ENCODE measurements at regions not wholly inside any gene's neighbourhood (a gene's known extent, or its start where the extent isn't known, plus 50 kb on each side); places are given as distances from the start of the nearest gene placed in this dataset.

DNA sequence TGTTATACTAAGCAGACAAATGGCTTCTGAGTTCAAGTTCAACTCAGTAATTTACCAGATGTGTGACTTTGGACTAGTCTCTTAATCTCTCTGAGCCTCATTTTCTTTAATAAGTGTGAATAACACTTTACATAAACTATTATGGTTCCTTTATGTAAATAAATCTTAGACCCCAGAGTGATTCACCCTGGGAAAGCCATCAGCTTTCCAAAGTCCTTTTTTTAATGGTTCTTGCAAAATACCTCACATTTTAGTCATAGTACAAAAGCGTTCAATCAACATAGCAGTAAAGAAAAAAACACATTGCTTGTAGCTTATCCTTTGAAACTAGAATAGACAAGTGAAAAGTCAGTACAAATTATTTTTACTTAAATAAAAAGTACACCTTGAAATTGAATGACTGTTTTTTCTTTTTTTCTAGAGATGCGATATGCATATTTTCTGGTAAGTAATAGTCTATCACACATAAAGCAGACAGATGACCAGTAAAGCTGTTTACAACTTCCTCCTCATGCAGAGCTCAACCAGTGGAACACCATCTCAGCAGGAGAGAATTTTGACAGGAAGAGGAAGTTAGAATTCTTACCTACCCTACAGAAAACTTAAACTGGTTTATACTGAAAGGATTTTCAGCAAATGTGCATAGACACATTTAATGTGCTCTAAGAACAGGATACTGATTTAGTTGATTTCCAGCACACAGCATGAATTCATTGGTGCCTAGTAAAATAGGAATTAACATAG, 123.0 kb upstream of the AGBL1 start:
- Mint-ChIP-seq H3K27ac (no peak overlapping the region), H3K27me3 (peaks cover 1 to 32% (median 9%) of the 10 kb centered on the region in 5 donors), H3K9me3 (peaks cover 0 to 4% (median 0%) of the 10 kb centered on the region in 9 donors), H3K4me3 (no peak overlapping the region), H3K36me3 (no peaks in the 10 kb centered on the region), H3K4me1 (no peaks in the 10 kb centered on the region)
- ATAC-seq, result no peak
- POLR2A ChIA-PET, result no interaction called here
- DNase-seq, result no peak

GRCh38 chr15:85959611-85960010, 120.1 kb upstream of the AGBL1 start:
- Mint-ChIP-seq H3K4me3 (no peak overlapping the region), H3K27me3 (peaks cover 1 to 17% (median 7%) of the 10 kb centered on the region in 5 donors), H3K9me3 (peaks cover 0 to 4% (median 0%) of the 10 kb centered on the region in 9 donors), H3K4me1 (no peaks in the 10 kb centered on the region), H3K36me3 (no peaks in the 10 kb centered on the region), H3K27ac (no peak overlapping the region)
- DNase-seq (no peak), ATAC-seq (no peak)
- POLR2A ChIA-PET, result no interaction called here

- Mint-ChIP-seq H3K36me3 (no peaks in the 10 kb centered on the region), H3K4me3 (no peak overlapping the region), H3K27ac (no peak overlapping the region), H3K9me3 (peaks cover 0 to 4% (median 0%) of the 10 kb centered on the region in 9 donors), H3K27me3 (peaks cover 1 to 14% (median 3%) of the 10 kb centered on the region in 5 donors), H3K4me1 (no peaks in the 10 kb centered on the region)
- DNase-seq (no peak), ATAC-seq (no peak)
- POLR2A ChIA-PET, result no interaction called here
These were observed 119.3 kb upstream of the AGBL1 start for GRCh38 chr15:85960381-85960780.

DNA sequence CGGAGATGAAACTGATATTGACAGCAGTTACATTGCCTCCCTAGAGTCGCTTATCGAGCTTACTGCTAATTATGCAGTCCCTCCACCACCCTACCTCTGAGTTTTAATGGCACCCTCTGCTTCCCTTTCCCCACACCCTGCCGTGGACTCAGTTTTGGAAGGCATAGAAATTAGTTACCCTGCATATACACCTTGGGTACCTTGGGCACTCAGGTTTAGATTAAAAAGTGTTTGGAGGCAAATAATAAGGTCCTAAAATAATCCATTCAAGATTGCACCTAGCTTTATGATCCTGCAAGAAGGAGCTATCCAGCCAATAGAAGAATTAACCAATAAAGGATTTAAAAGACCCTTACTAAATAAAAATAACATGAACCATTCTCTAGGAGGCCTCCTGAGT, 117.8 kb upstream of the AGBL1 start:
- peaks cover 4 to 20% (median 6%) of the 10 kb centered on the region in 5 donors for H3K27me3 Mint-ChIP-seq
- ATAC-seq (no peak), DNase-seq (no peak)
- no peaks in the 10 kb centered on the region for H3K4me1 Mint-ChIP-seq
- H3K27ac Mint-ChIP-seq, result no peak overlapping the region
- POLR2A ChIA-PET, result no interaction called here
- H3K36me3 Mint-ChIP-seq, result no peaks in the 10 kb centered on the region
- peaks cover 0 to 4% (median 0%) of the 10 kb centered on the region in 9 donors for H3K9me3 Mint-ChIP-seq
- no peak overlapping the region for H3K4me3 Mint-ChIP-seq

GRCh38 chr15:85963262-85963760, 116.4 kb upstream of the AGBL1 start:
- no peaks in the 10 kb centered on the region for H3K36me3 Mint-ChIP-seq

DNA sequence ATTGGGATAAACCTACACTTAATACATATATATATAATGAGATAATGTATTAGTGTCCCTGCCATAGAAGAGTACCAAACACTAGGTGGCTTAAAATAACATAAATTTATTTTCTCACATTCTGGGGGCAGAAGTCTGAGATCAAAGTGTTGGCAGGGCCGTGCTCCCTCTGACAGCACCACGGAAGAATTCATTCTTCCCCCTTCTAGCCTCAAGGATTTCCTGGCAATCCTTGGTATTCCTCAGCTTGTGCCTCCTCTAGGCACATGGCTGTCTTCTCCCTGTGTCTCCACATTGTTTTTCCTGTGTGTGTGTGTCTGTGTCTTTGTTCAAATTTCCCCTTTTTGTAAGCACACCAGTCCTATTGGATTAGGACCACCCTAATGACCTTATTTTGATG, 115.2 kb upstream of the AGBL1 start:
- DNase-seq, result no peak
- H3K36me3 Mint-ChIP-seq, result no peaks in the 10 kb centered on the region
- POLR2A ChIA-PET, result no interaction called here
- H3K9me3 Mint-ChIP-seq, result peaks cover 0 to 4% (median 0%) of the 10 kb centered on the region in 9 donors
- H3K4me1 Mint-ChIP-seq, result no peaks in the 10 kb centered on the region
- H3K4me3 Mint-ChIP-seq, result no peak overlapping the region
- H3K27ac Mint-ChIP-seq, result no peak overlapping the region
- peaks cover 3 to 19% (median 6%) of the 10 kb centered on the region in 5 donors for H3K27me3 Mint-ChIP-seq
- ATAC-seq, result no peak

More at GRCh38 chr15:85963262-85963760, 116.4 kb upstream of the AGBL1 start:
- H3K27me3 Mint-ChIP-seq, result peaks cover 4 to 20% (median 6%) of the 10 kb centered on the region in 5 donors
- H3K27ac Mint-ChIP-seq, result no peak overlapping the region
- ATAC-seq (no peak), DNase-seq (no peak)
- H3K4me1 Mint-ChIP-seq, result no peaks in the 10 kb centered on the region
- peaks cover 0 to 4% (median 0%) of the 10 kb centered on the region in 9 donors for H3K9me3 Mint-ChIP-seq
- POLR2A ChIA-PET, result no interaction called here
- H3K4me3 Mint-ChIP-seq, result no peak overlapping the region

DNA sequence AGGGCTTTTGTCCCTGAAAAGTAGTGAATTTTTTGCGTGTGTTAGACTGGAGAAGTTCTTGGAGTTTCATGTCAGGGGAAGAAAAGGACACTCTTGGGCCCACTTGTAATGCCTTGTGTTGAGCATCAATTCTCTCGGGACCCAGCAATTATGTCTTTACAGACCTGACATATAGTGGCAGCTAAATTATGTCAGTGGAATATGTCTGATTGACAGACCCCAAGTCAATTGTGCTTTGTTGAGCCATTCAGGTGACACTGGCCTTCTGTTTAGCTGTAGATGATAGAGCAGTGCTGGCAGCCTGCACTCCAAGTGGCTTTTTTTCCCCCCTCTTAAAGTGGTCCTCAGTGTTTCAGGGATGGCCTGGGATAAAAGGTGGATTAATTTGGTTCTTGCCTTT, 112.1 kb upstream of the AGBL1 start:
- peaks cover 0 to 2% (median 0%) of the 10 kb centered on the region in 3 donors for H3K36me3 Mint-ChIP-seq
- H3K4me3 Mint-ChIP-seq, result no peak overlapping the region
- no peaks in the 10 kb centered on the region for H3K4me1 Mint-ChIP-seq
- H3K9me3 Mint-ChIP-seq, result peaks cover 0 to 4% (median 0%) of the 10 kb centered on the region in 9 donors
- peak overlapping the region in 1 of 10 donors; percentile 25 for H3K27ac Mint-ChIP-seq
- no peak for ATAC-seq
- POLR2A ChIA-PET, result no interaction called here
- no peak for DNase-seq
- peaks cover 3 to 18% (median 7%) of the 10 kb centered on the region in 5 donors for H3K27me3 Mint-ChIP-seq

- H3K27me3 Mint-ChIP-seq, result peaks cover 0 to 30% (median 18%) of the 10 kb centered on the region in 5 donors
- peaks cover 0 to 13% (median 0%) of the 10 kb centered on the region in 9 donors for H3K9me3 Mint-ChIP-seq
- H3K4me1 Mint-ChIP-seq, result no peaks in the 10 kb centered on the region
- no peak overlapping the region for H3K4me3 Mint-ChIP-seq
- DNase-seq, result no peak
- no peak overlapping the region for H3K27ac Mint-ChIP-seq
- no peak for ATAC-seq
- H3K36me3 Mint-ChIP-seq, result peaks cover 0 to 2% (median 0%) of the 10 kb centered on the region in 3 donors
- POLR2A ChIA-PET, result no interaction called here
These were observed 106.7 kb upstream of the AGBL1 start for GRCh38 chr15:85972805-85973540.

GRCh38 chr15:85973584-85974347, 105.9 kb upstream of the AGBL1 start:
- peaks cover 0 to 13% (median 0%) of the 10 kb centered on the region in 9 donors for H3K9me3 Mint-ChIP-seq
- no peak for ATAC-seq
- no peak overlapping the region for H3K27ac Mint-ChIP-seq
- POLR2A ChIA-PET, result no interaction called here
- H3K4me3 Mint-ChIP-seq, result no peak overlapping the region
- no peak for DNase-seq
- H3K4me1 Mint-ChIP-seq, result no peaks in the 10 kb centered on the region
- peaks cover 0 to 32% (median 20%) of the 10 kb centered on the region in 5 donors for H3K27me3 Mint-ChIP-seq
- peaks cover 0 to 2% (median 0%) of the 10 kb centered on the region in 3 donors for H3K36me3 Mint-ChIP-seq

DNA sequence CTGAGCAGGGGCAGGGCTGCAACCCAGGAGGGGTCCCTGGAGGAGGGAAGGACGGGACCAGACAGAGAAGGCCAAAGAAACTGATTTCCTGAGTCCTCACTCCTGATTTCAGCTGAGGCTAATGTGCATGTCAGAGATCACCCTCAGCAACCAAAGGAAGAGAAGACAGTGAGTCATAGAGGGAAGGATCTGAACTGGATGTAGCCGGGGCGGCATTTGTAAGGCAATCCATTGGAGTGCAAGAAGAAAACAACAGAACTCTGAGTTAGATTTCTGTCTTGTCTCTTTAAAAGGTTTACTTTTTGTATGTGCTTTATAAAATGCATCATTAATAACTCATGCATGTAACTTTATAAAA, 105.3 kb upstream of the AGBL1 start:
- no peak overlapping the region for H3K4me3 Mint-ChIP-seq
- H3K4me1 Mint-ChIP-seq, result no peaks in the 10 kb centered on the region
- DNase-seq (no peak), ATAC-seq (no peak)
- peaks cover 4 to 37% (median 22%) of the 10 kb centered on the region in 5 donors for H3K27me3 Mint-ChIP-seq
- H3K27ac Mint-ChIP-seq, result no peak overlapping the region
- peaks cover 0 to 13% (median 0%) of the 10 kb centered on the region in 9 donors for H3K9me3 Mint-ChIP-seq
- H3K36me3 Mint-ChIP-seq, result peaks cover 0 to 2% (median 0%) of the 10 kb centered on the region in 3 donors
- POLR2A ChIA-PET, result no interaction called here

GRCh38 chr15:85974742-85975141, 104.9 kb upstream of the AGBL1 start:
- peaks cover 8 to 41% (median 22%) of the 10 kb centered on the region in 5 donors for H3K27me3 Mint-ChIP-seq
- peaks cover 0 to 13% (median 0%) of the 10 kb centered on the region in 9 donors for H3K9me3 Mint-ChIP-seq
- POLR2A ChIA-PET, result no interaction called here
- no peaks in the 10 kb centered on the region for H3K4me1 Mint-ChIP-seq
- H3K36me3 Mint-ChIP-seq, result peaks cover 0 to 2% (median 0%) of the 10 kb centered on the region in 3 donors
- DNase-seq (no peak), ATAC-seq (no peak)
- no peak overlapping the region for H3K4me3 Mint-ChIP-seq
- no peak overlapping the region for H3K27ac Mint-ChIP-seq

GRCh38 chr15:85976102-85976501, 103.6 kb upstream of the AGBL1 start:
- POLR2A ChIA-PET, result no interaction called here
- H3K4me1 Mint-ChIP-seq, result no peaks in the 10 kb centered on the region
- no peak overlapping the region for H3K27ac Mint-ChIP-seq
- peaks cover 0 to 2% (median 0%) of the 10 kb centered on the region in 3 donors for H3K36me3 Mint-ChIP-seq
- H3K9me3 Mint-ChIP-seq, result peaks cover 0 to 13% (median 0%) of the 10 kb centered on the region in 9 donors
- H3K4me3 Mint-ChIP-seq, result no peak overlapping the region
- peaks cover 10 to 43% (median 21%) of the 10 kb centered on the region in 5 donors for H3K27me3 Mint-ChIP-seq
- ATAC-seq (no peak), DNase-seq (no peak)

Data from naive thymus-derived CD8-positive, alpha-beta T cell (primary cell).